ENCODE measurements at regions not wholly inside any gene's neighbourhood (a gene's known extent, or its start where the extent isn't known, plus 50 kb on each side); places are given as distances from the start of the nearest gene placed in this dataset.

- H3K27ac Mint-ChIP-seq (ENCODE audit: unreplicated experiment) = no peak overlapping the region
- H3K27me3 Mint-ChIP-seq (ENCODE audit: unreplicated experiment) = no peaks in the 10 kb centered on the region
- H3K4me1 Mint-ChIP-seq (ENCODE audit: unreplicated experiment) = peaks cover 18% of the 10 kb centered on the region
- TF ChIP-seq CTCF (IDR thresholded peaks at IDR 0.05) = no peak
- H3K9me3 Mint-ChIP-seq (ENCODE audit: unreplicated experiment) = peaks cover 7% of the 10 kb centered on the region
- H3K4me3 Mint-ChIP-seq (ENCODE audit: unreplicated experiment) = no peak overlapping the region
- DNase-seq (ENCODE audit: extremely low spot score, unreplicated experiment) = no peak
- H3K36me3 Mint-ChIP-seq (ENCODE audit: unreplicated experiment) = no peaks in the 10 kb centered on the region
Measured at GRCh38 chr4:137468836-137469235, 63.5 kb downstream of the PCDH18 start.

GRCh38 chr4:137467537-137467936, 64.8 kb downstream of the PCDH18 start:
- no peak overlapping the region for H3K27ac Mint-ChIP-seq (ENCODE audit: unreplicated experiment)
- peaks cover 8% of the 10 kb centered on the region for H3K9me3 Mint-ChIP-seq (ENCODE audit: unreplicated experiment)
- DNase-seq (ENCODE audit: extremely low spot score, unreplicated experiment) = no peak
- H3K4me1 Mint-ChIP-seq (ENCODE audit: unreplicated experiment) = peaks cover 17% of the 10 kb centered on the region
- no peak for TF ChIP-seq CTCF (IDR thresholded peaks at IDR 0.05)
- H3K36me3 Mint-ChIP-seq (ENCODE audit: unreplicated experiment) = no peaks in the 10 kb centered on the region
- H3K27me3 Mint-ChIP-seq (ENCODE audit: unreplicated experiment) = no peaks in the 10 kb centered on the region
- no peak overlapping the region for H3K4me3 Mint-ChIP-seq (ENCODE audit: unreplicated experiment)

GRCh38 chr4:137463377-137464003, 68.8 kb downstream of the PCDH18 start:
- H3K9me3 Mint-ChIP-seq (ENCODE audit: unreplicated experiment) = peaks cover 3% of the 10 kb centered on the region
- DNase-seq (ENCODE audit: extremely low spot score, unreplicated experiment) = no peak
- no peaks in the 10 kb centered on the region for H3K36me3 Mint-ChIP-seq (ENCODE audit: unreplicated experiment)
- no peaks in the 10 kb centered on the region for H3K27me3 Mint-ChIP-seq (ENCODE audit: unreplicated experiment)
- no peak overlapping the region for H3K27ac Mint-ChIP-seq (ENCODE audit: unreplicated experiment)
- no peak overlapping the region for H3K4me3 Mint-ChIP-seq (ENCODE audit: unreplicated experiment)
- H3K4me1 Mint-ChIP-seq (ENCODE audit: unreplicated experiment) = peaks cover 5% of the 10 kb centered on the region
- no peak for TF ChIP-seq CTCF (IDR thresholded peaks at IDR 0.05)

GRCh38 chr4:137455647-137456321, 76.5 kb downstream of the PCDH18 start:
- DNase-seq (ENCODE audit: extremely low spot score, unreplicated experiment) = no peak
- H3K27me3 Mint-ChIP-seq (ENCODE audit: unreplicated experiment) = no peaks in the 10 kb centered on the region
- no peaks in the 10 kb centered on the region for H3K9me3 Mint-ChIP-seq (ENCODE audit: unreplicated experiment)
- no peak overlapping the region for H3K4me3 Mint-ChIP-seq (ENCODE audit: unreplicated experiment)
- no peaks in the 10 kb centered on the region for H3K36me3 Mint-ChIP-seq (ENCODE audit: unreplicated experiment)
- no peak overlapping the region for H3K27ac Mint-ChIP-seq (ENCODE audit: unreplicated experiment)
- peaks cover 10% of the 10 kb centered on the region for H3K4me1 Mint-ChIP-seq (ENCODE audit: unreplicated experiment)
- TF ChIP-seq CTCF (IDR thresholded peaks at IDR 0.05) = no peak

GRCh38 chr4:137454767-137455166, 77.5 kb downstream of the PCDH18 start:
- H3K27ac Mint-ChIP-seq (ENCODE audit: unreplicated experiment) = no peak overlapping the region
- H3K4me3 Mint-ChIP-seq (ENCODE audit: unreplicated experiment) = no peak overlapping the region
- TF ChIP-seq CTCF (IDR thresholded peaks at IDR 0.05) = no peak
- H3K4me1 Mint-ChIP-seq (ENCODE audit: unreplicated experiment) = peaks cover 10% of the 10 kb centered on the region
- no peaks in the 10 kb centered on the region for H3K9me3 Mint-ChIP-seq (ENCODE audit: unreplicated experiment)
- H3K27me3 Mint-ChIP-seq (ENCODE audit: unreplicated experiment) = no peaks in the 10 kb centered on the region
- no peaks in the 10 kb centered on the region for H3K36me3 Mint-ChIP-seq (ENCODE audit: unreplicated experiment)
- DNase-seq (ENCODE audit: extremely low spot score, unreplicated experiment) = no peak
